ENCODE measurements at regions not wholly inside any gene's neighbourhood (a gene's known extent, or its start where the extent isn't known, plus 50 kb on each side); places are given as distances from the start of the nearest gene placed in this dataset.
A peak's percentile ranks its signal among the peaks of the same experiment; 100 is the strongest.

GRCh38 chr4:38489011-38489861, 174.8 kb upstream of the KLF3 start (continued):
- TF ChIP-seq SAP30 (IDR thresholded peaks at IDR 0.05; ENCODE audit: insufficient read depth, insufficient replicate concordance, low read length) (no peak), CBX5 (IDR thresholded peaks at IDR 0.05; ENCODE audit: low read depth, low read length) (no peak), TBP (IDR thresholded peaks at IDR 0.05; ENCODE audit: low read depth, low read length) (no peak), RXRA (IDR thresholded peaks at IDR 0.05; ENCODE audit: insufficient read depth, low read depth, low read length) (no peak), POLR2A (IDR thresholded peaks at IDR 0.05; ENCODE audit: control extremely low read depth in 1 of 2, low read depth in 2 of 2, low read length in 2 of 2) (0 out of 3 replicates have a peak, but pooled peaks of 1 of the 2 experiments have one; percentile 9), SIX5 (IDR thresholded peaks at IDR 0.05; ENCODE audit: low read depth, low read length) (no peak), KDM5A (IDR thresholded peaks at IDR 0.05; ENCODE audit: low read length) (no peak), BACH1 (IDR thresholded peaks at IDR 0.05; ENCODE audit: low read length) (no peak), HDAC2 (IDR thresholded peaks at IDR 0.05; ENCODE audit: borderline replicate concordance in 1 of 2, low read depth in 2 of 2, low read length in 2 of 2) (no peak), CHD1 (IDR thresholded peaks at IDR 0.05; ENCODE audit: low read depth, low read length) (no peak), CHD2 (IDR thresholded peaks at IDR 0.05; ENCODE audit: low read length) (0 out of 2 replicates have a peak, but pooled peaks have one; percentile 14), POU5F1 (IDR thresholded peaks at IDR 0.05; ENCODE audit: low read depth, low read length) (no peak), BRCA1 (IDR thresholded peaks at IDR 0.05; ENCODE audit: low read depth, low read length) (no peak), SP1 (IDR thresholded peaks at IDR 0.05; ENCODE audit: low read depth, low read length) (0 out of 2 replicates have a peak, but pooled peaks have one; percentile 24), RNF2 (IDR thresholded peaks at IDR 0.05; ENCODE audit: borderline replicate concordance, low read depth, low read length, missing control alignments, poor library complexity, severe bottlenecking) (no peak), TEAD4 (IDR thresholded peaks at IDR 0.05; ENCODE audit: low read depth, low read length) (peak; percentile 17; the same call in 1 of the 2 replicates), JUND (IDR thresholded peaks at IDR 0.05; ENCODE audit: low read length) (peak; percentile 76), SIN3A (conservative IDR thresholded peaks at IDR 0.05 in 1 of 2, IDR thresholded peaks at IDR 0.05 in 1 of 2; ENCODE audit: low read depth in 1 of 2, low read length in 2 of 2) (0 out of 4 replicates have a peak, but pooled peaks of 1 of the 2 experiments have one; percentile 21), FOSL1 (IDR thresholded peaks at IDR 0.05; ENCODE audit: insufficient read depth, low read depth, low read length) (no peak)
- TF ChIP-seq, protein P1, sequence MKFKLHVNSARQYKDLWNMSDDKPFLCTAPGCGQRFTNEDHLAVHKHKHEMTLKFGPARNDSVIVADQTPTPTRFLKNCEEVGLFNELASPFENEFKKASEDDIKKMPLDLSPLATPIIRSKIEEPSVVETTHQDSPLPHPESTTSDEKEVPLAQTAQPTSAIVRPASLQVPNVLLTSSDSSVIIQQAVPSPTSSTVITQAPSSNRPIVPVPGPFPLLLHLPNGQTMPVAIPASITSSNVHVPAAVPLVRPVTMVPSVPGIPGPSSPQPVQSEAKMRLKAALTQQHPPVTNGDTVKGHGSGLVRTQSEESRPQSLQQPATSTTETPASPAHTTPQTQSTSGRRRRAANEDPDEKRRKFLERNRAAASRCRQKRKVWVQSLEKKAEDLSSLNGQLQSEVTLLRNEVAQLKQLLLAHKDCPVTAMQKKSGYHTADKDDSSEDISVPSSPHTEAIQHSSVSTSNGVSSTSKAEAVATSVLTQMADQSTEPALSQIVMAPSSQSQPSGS (IDR thresholded peaks at IDR 0.05; ENCODE audit: low read length), result no peak
- TF ChIP-seq, protein P2, sequence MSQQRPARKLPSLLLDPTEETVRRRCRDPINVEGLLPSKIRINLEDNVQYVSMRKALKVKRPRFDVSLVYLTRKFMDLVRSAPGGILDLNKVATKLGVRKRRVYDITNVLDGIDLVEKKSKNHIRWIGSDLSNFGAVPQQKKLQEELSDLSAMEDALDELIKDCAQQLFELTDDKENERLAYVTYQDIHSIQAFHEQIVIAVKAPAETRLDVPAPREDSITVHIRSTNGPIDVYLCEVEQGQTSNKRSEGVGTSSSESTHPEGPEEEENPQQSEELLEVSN (IDR thresholded peaks at IDR 0.05), result 0 out of 2 replicates have a peak, but pooled peaks have one; percentile 21
